ENCODE measurements at regions not wholly inside any gene's neighbourhood (a gene's known extent, or its start where the extent isn't known, plus 50 kb on each side); places are given as distances from the start of the nearest gene placed in this dataset.
"Not testable (repeated sequence)": the region's sequence is repeated elsewhere in the genome, so short reads cannot be mapped to it uniquely, and the experiment has no call there.

GRCh38 chr4:189499696-189500095 is 441.0 kb upstream of the FRG1 start:
- DNase-seq (ENCODE audit: low read depth in 2 of 2): no peak

- DNase-seq (ENCODE audit: low read depth in 2 of 2): no peak
These were observed 439.7 kb upstream of the FRG1 start for GRCh38 chr4:189500970-189501369.

GRCh38 chr4:189502841-189503435 is 437.7 kb upstream of the FRG1 start:
- no peak for DNase-seq (ENCODE audit: low read depth in 2 of 2)

GRCh38 chr4:189504220-189504619 is 436.5 kb upstream of the FRG1 start:
- no peak for DNase-seq (ENCODE audit: low read depth in 2 of 2)

GRCh38 chr4:189505380-189505779 is 435.3 kb upstream of the FRG1 start:
- DNase-seq (ENCODE audit: low read depth in 2 of 2): no peak

GRCh38 chr4:189506080-189506479 is 434.6 kb upstream of the FRG1 start:
- DNase-seq (ENCODE audit: low read depth in 2 of 2): no peak

- DNase-seq (ENCODE audit: low read depth in 2 of 2): no peak
These were observed 433.6 kb upstream of the FRG1 start for GRCh38 chr4:189507060-189507459.

GRCh38 chr4:189510601-189511000 is 430.1 kb upstream of the FRG1 start:
- no peak for DNase-seq (ENCODE audit: low read depth in 2 of 2)

- no peak for DNase-seq (ENCODE audit: low read depth in 2 of 2)
These were observed 429.1 kb upstream of the FRG1 start for GRCh38 chr4:189511581-189511980.

GRCh38 chr4:189513421-189513820 is 427.3 kb upstream of the FRG1 start:
- no peak for DNase-seq (ENCODE audit: low read depth in 2 of 2)

- DNase-seq (ENCODE audit: low read depth in 2 of 2): no peak
These were observed 426.5 kb upstream of the FRG1 start for GRCh38 chr4:189514209-189514608.

GRCh38 chr4:189516902-189517301 is 423.8 kb upstream of the FRG1 start:
- DNase-seq (ENCODE audit: low read depth in 2 of 2): no peak

GRCh38 chr4:189519186-189519585 is 421.5 kb upstream of the FRG1 start:
- DNase-seq (ENCODE audit: low read depth in 2 of 2): no peak

GRCh38 chr4:189525304-189525703 is 415.4 kb upstream of the FRG1 start:
- no peak for DNase-seq (ENCODE audit: low read depth in 2 of 2)

- no peak for DNase-seq (ENCODE audit: low read depth in 2 of 2)
These were observed 409.8 kb upstream of the FRG1 start for GRCh38 chr4:189530848-189531247.

GRCh38 chr4:189533603-189534002 is 407.1 kb upstream of the FRG1 start:
- DNase-seq (ENCODE audit: low read depth in 2 of 2): peak in 1 of 2 donors; percentile 2

- no peak for DNase-seq (ENCODE audit: low read depth in 2 of 2)
These were observed 393.1 kb upstream of the FRG1 start for GRCh38 chr4:189547559-189547958.

GRCh38 chr4:189548484-189549125 is 392.1 kb upstream of the FRG1 start:
- no peak for DNase-seq (ENCODE audit: low read depth in 2 of 2)

GRCh38 chr4:189551931-189552670 is 388.6 kb upstream of the FRG1 start:
- DNase-seq (ENCODE audit: low read depth in 2 of 2): not testable (repeated sequence)

GRCh38 chr4:189560605-189561004 is 380.1 kb upstream of the FRG1 start:
- DNase-seq (ENCODE audit: low read depth in 2 of 2): not testable (repeated sequence)

- DNase-seq (ENCODE audit: low read depth in 2 of 2): not testable (repeated sequence)
These were observed 376.9 kb upstream of the FRG1 start for GRCh38 chr4:189563751-189564150.

- DNase-seq (ENCODE audit: low read depth in 2 of 2): not testable (repeated sequence)
These were observed 374.4 kb upstream of the FRG1 start for GRCh38 chr4:189566271-189566670.

GRCh38 chr4:189566900-189567299 is 373.8 kb upstream of the FRG1 start:
- DNase-seq (ENCODE audit: low read depth in 2 of 2): not testable (repeated sequence)

All from lung microvascular endothelial cell (primary cell).